H9 (cell line): ENCODE measurements at regions not wholly inside any gene's neighbourhood (a gene's known extent, or its start where the extent isn't known, plus 50 kb on each side); places are given as distances from the start of the nearest gene placed in this dataset.

ENCODE experiments used
- DNase-seq: peaks from one replicate; pipeline ENCODE4 v3.0.0-alpha.2; 2017
- H2AFZ ChIP-seq: one replicate; pipeline ENCODE4 v1.6.1; 2013; ENCODE audit warnings: mild to moderate bottlenecking, low read length, control low read depth, moderate library complexity
- H2AK5ac ChIP-seq: 2 replicates; pipeline ENCODE4 v1.6.1; 2013; ENCODE audit warnings: low read length, control low read depth, mixed read lengths; ENCODE audit not compliant: insufficient read length
- H2BK120ac ChIP-seq: one replicate; pipeline ENCODE4 v1.6.1; 2013; ENCODE audit warnings: low read depth, mild to moderate bottlenecking, low read length, control low read depth, inconsistent platforms; ENCODE audit not compliant: poor library complexity, severe bottlenecking
- H2BK12ac ChIP-seq: 2 replicates; pipeline ENCODE4 v1.6.1; 2013; ENCODE audit warnings: low read length, control low read depth, mixed read lengths, low read depth; ENCODE audit not compliant: insufficient read length
- H2BK15ac ChIP-seq: 2 replicates; pipeline ENCODE4 v1.6.1; 2013; ENCODE audit warnings: low read depth, low read length, control low read depth
- H2BK20ac ChIP-seq: one replicate; pipeline ENCODE4 v1.6.1; 2013; ENCODE audit warnings: low read depth, mild to moderate bottlenecking, low read length, control low read depth, inconsistent platforms; ENCODE audit not compliant: poor library complexity, severe bottlenecking
- H2BK5ac ChIP-seq: 2 replicates; pipeline ENCODE4 v1.6.1; 2013; ENCODE audit warnings: low read length, control low read depth, mixed read lengths; ENCODE audit not compliant: insufficient read length
- H3K14ac ChIP-seq: 2 replicates; pipeline ENCODE4 v1.6.1; 2013; ENCODE audit warnings: low read length, control low read depth; ENCODE audit not compliant: insufficient read depth
- H3K18ac ChIP-seq: 2 replicates; pipeline ENCODE4 v1.6.1; 2013; ENCODE audit warnings: low read depth, mild to moderate bottlenecking, mixed read lengths, low read length, control low read depth; ENCODE audit not compliant: insufficient read length
- H3K23ac ChIP-seq: 2 replicates; pipeline ENCODE4 v1.6.1; 2013; ENCODE audit warnings: low read length, control low read depth, mixed read lengths, low read depth; ENCODE audit not compliant: insufficient read length
- H3K23me2 ChIP-seq: 2 replicates; pipeline ENCODE4 v1.6.1; 2013; ENCODE audit warnings: low read depth, mild to moderate bottlenecking, mixed read lengths, low read length, control low read depth; ENCODE audit not compliant: insufficient read length, poor library complexity, severe bottlenecking
- H3K27ac ChIP-seq: 2 replicates; pipeline ENCODE4 v1.5.1; 2013; ENCODE audit warnings: low read length, control low read depth, mixed read lengths, low read depth; ENCODE audit not compliant: insufficient read length
- H3K27me3 ChIP-seq: 2 replicates; pipeline ENCODE4 v1.6.1; 2013; ENCODE audit warnings: low read length, control low read depth, inconsistent platforms; ENCODE audit not compliant: insufficient read depth
- H3K4ac ChIP-seq: 2 replicates; pipeline ENCODE4 v1.6.1; 2013; ENCODE audit warnings: low read depth, mild to moderate bottlenecking, control low read depth, inconsistent platforms, low read length, moderate library complexity
- H3K4me1 ChIP-seq: 2 replicates; pipeline ENCODE4 v1.6.1; 2013; ENCODE audit warnings: low read length, control low read depth, inconsistent platforms; ENCODE audit not compliant: insufficient read depth
- H3K4me2 ChIP-seq: 2 replicates; pipeline ENCODE4 v1.6.1; 2013; ENCODE audit warnings: low read length, control low read depth, mixed read lengths; ENCODE audit not compliant: insufficient read length, insufficient read depth
- H3K56ac ChIP-seq: 2 replicates; pipeline ENCODE4 v1.6.1; 2013; ENCODE audit warnings: low read depth, mild to moderate bottlenecking, mixed read lengths, low read length, control low read depth; ENCODE audit not compliant: insufficient read length
- H3K79me1 ChIP-seq: 2 replicates; pipeline ENCODE4 v1.6.1; 2013; ENCODE audit warnings: low read depth, mild to moderate bottlenecking, moderate library complexity, low read length, control low read depth, inconsistent platforms; ENCODE audit not compliant: insufficient read depth, poor library complexity, severe bottlenecking
- H3K79me2 ChIP-seq: 2 replicates; pipeline ENCODE4 v1.6.1; 2013; ENCODE audit warnings: low read length, control low read depth, inconsistent platforms; ENCODE audit not compliant: insufficient read depth
- H3K9ac ChIP-seq: 2 replicates; pipeline ENCODE4 v1.6.1; 2013; ENCODE audit warnings: low read length, control low read depth, mixed read lengths; ENCODE audit not compliant: insufficient read length; ENCODE audit errors: extremely low read depth
- H3K9me3 ChIP-seq: one replicate; pipeline ENCODE4 v1.6.1; 2013; ENCODE audit warnings: low read depth, low read length, inconsistent platforms; ENCODE audit not compliant: control insufficient read depth
- H3T11ph ChIP-seq: one replicate; pipeline ENCODE4 v1.6.1; 2013; ENCODE audit warnings: mild to moderate bottlenecking, low read length, control low read depth, inconsistent platforms
- H4K20me1 ChIP-seq: one replicate; pipeline ENCODE4 v1.6.1; 2013; ENCODE audit not compliant: control insufficient read depth, insufficient read length, insufficient read depth
- H4K5ac ChIP-seq: 2 replicates; pipeline ENCODE4 v1.6.1; 2013; ENCODE audit warnings: low read depth, mild to moderate bottlenecking, mixed read lengths, low read length, control low read depth; ENCODE audit not compliant: insufficient read length
- H4K8ac ChIP-seq: replicated peaks from 2 replicates; pipeline ENCODE4 v1.6.1; 2013; ENCODE audit warnings: low read length, control low read depth, mixed read lengths, low read depth; ENCODE audit not compliant: insufficient read length
- H4K91ac ChIP-seq: 2 replicates; pipeline ENCODE4 v1.6.1; 2013; ENCODE audit warnings: low read depth, mild to moderate bottlenecking, moderate library complexity, mixed read lengths, low read length, control low read depth; ENCODE audit not compliant: insufficient read length
- H3K27ac Mint-ChIP-seq, 3 experiments: 2 replicates in 2 of 3; 3 replicates in 1 of 3; pipeline ENCODE4 v1.8.0; 2020 to 2021; ENCODE audit warnings: mixed read lengths in 3 of 3, mild to moderate bottlenecking in 1 of 3, moderate library complexity in 1 of 3
- H3K27me3 Mint-ChIP-seq: 2 replicates; pipeline ENCODE4 v1.8.0; 2021; ENCODE audit warnings: low read depth, mild to moderate bottlenecking, moderate library complexity, mixed read lengths
- H3K36me3 Mint-ChIP-seq, 3 experiments: 2 replicates in 2 of 3; 3 replicates in 1 of 3; pipeline ENCODE4 v1.8.0; 2020 to 2021; ENCODE audit warnings: low read depth in 3 of 3, mixed read lengths in 3 of 3; ENCODE audit not compliant: insufficient read depth in 1 of 3
- H3K4me1 Mint-ChIP-seq, 2 experiments: 2 replicates each; pipeline ENCODE4 v1.8.0; 2020; ENCODE audit warnings: mixed read lengths in 2 of 2
- H3K4me3 Mint-ChIP-seq, 2 experiments: 2 replicates in 1 of 2; 3 replicates in 1 of 2; pipeline ENCODE4 v1.8.0; 2020 to 2021; ENCODE audit warnings: mild to moderate bottlenecking in 2 of 2, mixed read lengths in 2 of 2, moderate library complexity in 1 of 2
- H3K9me3 Mint-ChIP-seq, 2 experiments: 2 replicates in 1 of 2; 3 replicates in 1 of 2; pipeline ENCODE4 v1.8.0; 2020; ENCODE audit warnings: mild to moderate bottlenecking in 2 of 2, mixed read lengths in 2 of 2, moderate library complexity in 1 of 2
- CTCF ChIP-seq: fragments of 200-600 bp; sonication (generic); conservative IDR thresholded peaks from 3 replicates; pipeline ENCODE4 v1.8.0; 2021; ENCODE audit warnings: antibody characterized with exemption, mild to moderate bottlenecking
- WGBS: extraction: QIAGEN DNeasy Blood & Tissue Kit; methylation state at CpG from one replicate; pipeline ENCODE4 v1.1.7; 2013; ENCODE audit warnings: missing lambda C conversion rate, low lambda C conversion rate, mixed read lengths; ENCODE audit not compliant: insufficient read length; ENCODE audit errors: extremely low coverage; 5-methylcytosine and 5-hydroxymethylcytosine counted together

GRCh38 chr18:40832362-40832761 lies 1122.7 kb upstream of the PIK3C3 start:
- no CpG with 5 or more reads among the region's 3 CpGs for WGBS
- H3T11ph ChIP-seq, result no peak overlapping the region
- H3K9me3 Mint-ChIP-seq, result no peaks in the 10 kb centered on the region

More at GRCh38 chr18:40832362-40832761, 1122.7 kb upstream of the PIK3C3 start:
- Histone ChIP-seq H3K4me2 (no peak overlapping the region), H2BK120ac (no peak overlapping the region), H3K14ac (no peak overlapping the region), H3K79me2 (no peaks in the 10 kb centered on the region), H2BK12ac (no peak overlapping the region), H2BK15ac (no peak overlapping the region), H4K8ac (no peak overlapping the region), H3K27ac (no peak overlapping the region), H3K79me1 (no peaks in the 10 kb centered on the region), H3K4ac (no peak overlapping the region), H3K27me3 (no peaks in the 10 kb centered on the region), H3K18ac (no peak overlapping the region), H2BK5ac (no peak overlapping the region), H2BK20ac (no peak overlapping the region), H3K23ac (no peak overlapping the region), H4K91ac (no peak overlapping the region), H4K5ac (no peak overlapping the region), H2AK5ac (no peak overlapping the region), H3K9me3 (no peaks in the 10 kb centered on the region), H3K4me1 (no peaks in the 10 kb centered on the region), H2AFZ (no peak overlapping the region), H3K56ac (no peak overlapping the region), H4K20me1 (no peaks in the 10 kb centered on the region), H3K23me2 (no peaks in the 10 kb centered on the region), H3K9ac (no peak overlapping the region)
- H3K36me3 Mint-ChIP-seq, result no peaks in the 10 kb centered on the region
- no peak for TF ChIP-seq CTCF
- no peaks in the 10 kb centered on the region; the same call in 1 of the 2 replicates for H3K27me3 Mint-ChIP-seq
- no peak for DNase-seq
- H3K4me3 Mint-ChIP-seq, result no peak overlapping the region
- H3K4me1 Mint-ChIP-seq, result no peaks in the 10 kb centered on the region
- H3K27ac Mint-ChIP-seq, result no peak overlapping the region
